ENCODE measurements at regions not wholly inside any gene's neighbourhood (a gene's known extent, or its start where the extent isn't known, plus 50 kb on each side); places are given as distances from the start of the nearest gene placed in this dataset.

DNA sequence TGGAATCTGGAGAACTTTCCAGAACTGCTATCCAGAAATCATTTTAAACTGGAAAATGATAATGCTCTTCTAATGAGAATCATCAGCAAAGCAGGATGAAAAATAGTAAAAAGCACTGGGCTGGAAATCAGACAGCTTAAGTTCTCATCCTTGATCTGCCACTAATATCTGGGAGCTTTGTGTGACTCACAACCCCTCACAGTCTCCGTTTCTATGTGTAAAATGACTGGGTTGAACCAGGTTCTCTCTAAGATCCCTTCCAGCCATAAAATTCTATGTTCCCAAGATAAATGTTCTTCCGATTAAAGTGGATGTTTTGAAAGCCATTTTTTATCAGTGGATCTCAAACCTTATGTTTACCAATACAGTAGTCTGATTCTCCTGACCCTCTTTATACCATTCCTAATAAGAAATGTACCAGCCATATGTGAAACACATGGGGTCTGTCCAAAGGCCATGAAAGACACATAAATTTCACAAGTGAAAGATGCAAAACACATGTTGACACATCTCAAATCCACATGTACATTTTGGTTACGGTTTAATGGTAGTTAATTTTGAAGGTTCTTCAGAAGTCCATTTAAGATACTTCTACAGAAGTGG is 188.8 kb downstream of the EN1 start:
- no peak for DNase-seq

DNA sequence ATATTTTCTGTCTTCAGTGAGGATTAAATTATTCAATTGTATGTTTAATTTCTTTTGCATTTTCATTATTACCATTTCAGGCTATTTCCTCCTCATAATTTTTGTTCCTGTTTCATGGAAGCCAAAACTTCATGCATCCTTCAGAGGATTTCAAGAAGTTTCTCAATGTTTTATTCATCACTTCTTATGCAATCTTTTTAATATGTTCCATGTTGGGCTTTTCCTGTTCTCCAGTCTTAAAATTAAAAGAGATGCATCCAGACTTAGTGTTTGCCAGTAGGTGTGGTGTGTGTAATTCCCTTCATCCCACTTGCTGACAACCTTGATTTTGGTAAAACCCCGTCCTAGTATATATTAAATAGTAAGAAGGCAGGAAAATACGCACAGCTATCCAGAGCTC is 190.0 kb downstream of the EN1 start:
- DNase-seq = no peak

DNA sequence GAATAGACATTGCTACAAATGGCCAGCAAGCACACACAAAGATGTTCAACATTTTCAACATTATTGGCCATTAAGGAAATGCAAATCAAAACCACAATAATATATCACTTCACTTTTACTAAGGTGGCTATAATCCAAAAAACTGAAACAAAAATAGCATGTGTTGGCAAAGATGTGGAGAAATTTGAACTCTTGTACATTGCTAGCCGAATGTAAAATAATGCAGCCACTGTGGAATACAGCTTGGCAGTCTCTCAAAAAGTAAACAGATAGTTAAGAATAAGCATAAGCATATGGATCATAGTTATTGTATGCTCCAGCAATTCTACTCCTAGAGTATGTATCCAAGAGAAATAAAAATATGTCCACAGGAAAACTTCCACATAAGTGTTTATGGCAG is 192.5 kb downstream of the EN1 start:
- no peak for DNase-seq

DNA sequence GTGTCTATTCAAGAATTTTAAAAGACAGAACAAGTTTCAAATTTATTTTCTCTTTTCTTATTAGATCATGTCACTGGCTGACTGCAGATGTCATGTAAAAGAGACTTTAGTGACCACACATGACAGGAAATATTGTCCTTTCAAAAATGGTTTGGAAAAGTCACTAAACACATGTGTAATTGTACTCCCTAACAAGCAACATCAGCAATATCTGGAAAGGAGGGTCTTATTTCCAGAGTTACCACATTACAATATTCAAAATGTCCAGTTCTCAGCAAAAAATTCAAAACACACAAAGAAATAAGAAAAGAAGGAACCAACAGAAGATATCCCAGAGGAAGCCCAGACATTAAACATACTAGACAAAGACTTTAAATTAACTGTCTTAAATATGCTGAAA is 197.1 kb downstream of the EN1 start:
- no peak for DNase-seq

DNA sequence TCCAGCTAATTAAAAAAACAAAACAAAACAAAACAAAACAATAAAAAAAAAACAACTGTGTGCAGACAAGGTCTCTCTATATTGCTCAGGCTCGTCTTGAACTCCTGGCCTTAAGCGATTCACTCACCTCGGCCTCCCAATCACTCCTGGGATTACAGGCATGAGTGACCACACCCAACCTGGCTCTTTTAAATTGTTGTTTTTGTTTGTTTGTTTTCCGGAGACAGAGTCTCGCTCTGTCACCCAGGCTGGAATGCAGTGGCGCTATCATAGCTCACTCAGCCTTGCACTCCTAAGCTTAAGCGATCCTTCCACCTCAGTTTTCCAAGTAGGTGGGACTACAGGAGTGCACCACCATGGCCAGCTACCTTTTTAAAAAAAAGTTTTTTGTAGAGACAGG is 201.6 kb downstream of the EN1 start:
- no peak for DNase-seq

DNA sequence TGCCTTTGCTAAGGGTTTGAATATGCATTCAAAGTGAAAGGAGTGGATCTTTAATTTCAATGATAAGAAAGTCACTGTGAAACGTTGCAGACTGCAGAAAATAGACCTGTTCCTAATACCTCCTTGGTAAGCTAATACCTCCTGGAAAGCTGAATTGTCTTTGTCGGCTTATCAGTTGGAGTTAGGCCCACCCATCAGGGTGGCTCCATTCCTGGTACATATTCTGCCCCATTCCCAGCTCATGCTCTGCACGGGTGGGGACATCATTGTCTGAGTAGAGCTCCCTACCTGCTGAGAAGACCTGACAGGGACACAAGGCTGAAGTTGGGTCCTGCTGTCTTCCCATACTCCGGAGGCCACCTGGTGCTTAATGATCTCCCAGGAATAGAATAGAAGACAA is 203.3 kb downstream of the EN1 start:
- DNase-seq = no peak

DNA sequence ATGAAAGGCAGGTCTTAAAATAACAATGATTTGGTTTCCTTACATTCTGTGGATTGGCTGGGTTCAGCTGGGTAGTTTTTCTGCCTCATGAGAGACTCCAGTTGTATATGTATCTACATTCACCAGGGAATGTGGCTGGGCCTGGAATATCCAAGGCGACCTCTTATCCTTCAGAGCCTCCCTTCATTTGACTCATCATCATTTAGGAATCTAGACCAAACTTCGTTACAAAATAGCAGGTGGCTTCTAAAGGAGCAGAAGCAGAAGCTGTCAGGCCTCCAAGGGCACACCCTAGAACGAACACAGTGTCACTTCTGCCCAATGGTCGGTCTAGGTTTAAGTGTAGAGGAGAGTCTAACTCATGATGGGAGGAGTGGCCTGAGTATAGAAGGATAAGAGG is 204.2 kb downstream of the EN1 start:
- DNase-seq = no peak

DNA sequence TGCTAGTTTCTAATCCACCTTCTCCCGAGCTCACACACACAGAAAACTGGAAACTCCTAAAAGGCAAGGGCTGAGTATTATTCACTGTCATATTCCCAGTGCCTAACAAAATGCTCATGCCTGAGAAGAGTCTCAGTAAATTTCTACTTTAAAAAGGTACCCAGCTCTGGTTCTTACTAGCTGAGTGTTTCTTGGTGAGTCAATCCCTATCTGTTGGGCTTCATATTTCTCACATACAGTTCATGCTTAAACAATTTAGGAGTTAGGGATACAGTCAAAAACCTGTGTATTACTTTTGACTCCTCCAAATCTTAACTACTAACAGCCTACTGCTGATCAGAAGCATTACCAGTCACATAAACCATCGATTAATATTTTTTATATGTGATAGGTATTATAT is 204.9 kb downstream of the EN1 start:
- DNase-seq = no peak

DNA sequence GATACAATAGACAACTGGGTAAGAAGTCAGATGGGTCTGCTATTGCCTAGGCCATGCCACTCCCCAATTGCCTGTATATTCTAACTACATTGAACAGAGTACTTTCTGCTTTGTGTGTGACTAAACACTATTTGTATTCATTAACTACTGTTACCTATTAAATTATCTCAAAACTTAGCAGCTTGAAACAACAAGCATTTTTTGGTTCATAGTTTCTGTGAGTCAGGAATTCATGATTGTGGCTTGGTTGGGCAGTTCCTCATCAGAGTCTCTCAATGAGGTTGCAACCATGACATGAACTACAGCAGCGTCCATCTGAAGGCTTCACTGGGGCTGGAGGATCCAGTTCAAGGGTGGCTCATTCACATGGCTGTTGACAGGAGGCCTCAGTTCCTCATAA is 205.7 kb downstream of the EN1 start:
- no peak for DNase-seq

DNA sequence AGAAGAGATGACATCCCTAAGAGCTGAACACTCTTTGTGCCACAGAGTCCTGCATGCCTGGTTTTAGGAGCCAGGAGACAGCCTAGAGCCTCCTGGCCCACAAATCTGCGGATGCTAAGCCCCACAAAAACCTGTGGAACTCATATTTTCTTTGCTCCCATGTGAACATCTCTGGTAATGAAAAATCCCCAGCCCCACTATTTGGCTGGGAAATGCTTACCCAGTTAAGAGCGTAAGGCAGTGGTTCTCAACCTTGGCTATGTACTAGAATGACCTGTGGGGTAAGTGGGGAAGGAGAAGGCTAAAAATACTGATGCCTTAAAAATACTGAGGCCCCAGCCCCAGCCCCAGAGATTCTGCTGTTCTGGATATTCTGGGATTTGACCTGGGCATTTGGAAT is 208.1 kb downstream of the EN1 start:
- no peak for DNase-seq

DNA sequence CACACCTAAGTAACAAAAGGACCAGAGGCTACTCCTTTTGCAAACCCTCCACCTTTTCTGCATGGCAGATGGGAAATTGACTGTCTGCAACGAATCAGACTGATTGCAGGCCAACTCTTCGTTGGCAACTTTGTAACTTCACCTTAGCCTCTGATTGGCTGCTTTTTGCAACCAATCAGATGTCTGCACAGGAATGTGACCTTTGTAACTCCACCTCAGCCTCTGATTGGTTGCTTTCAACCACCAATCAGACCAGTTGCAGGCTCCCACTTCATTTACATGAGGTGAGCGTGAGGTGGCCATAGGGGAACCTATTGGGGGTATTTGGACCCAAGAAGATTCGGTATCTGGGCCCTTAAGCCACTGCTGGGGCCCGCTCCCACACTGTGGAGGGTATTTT is 209.0 kb downstream of the EN1 start:
- DNase-seq = no peak

DNA sequence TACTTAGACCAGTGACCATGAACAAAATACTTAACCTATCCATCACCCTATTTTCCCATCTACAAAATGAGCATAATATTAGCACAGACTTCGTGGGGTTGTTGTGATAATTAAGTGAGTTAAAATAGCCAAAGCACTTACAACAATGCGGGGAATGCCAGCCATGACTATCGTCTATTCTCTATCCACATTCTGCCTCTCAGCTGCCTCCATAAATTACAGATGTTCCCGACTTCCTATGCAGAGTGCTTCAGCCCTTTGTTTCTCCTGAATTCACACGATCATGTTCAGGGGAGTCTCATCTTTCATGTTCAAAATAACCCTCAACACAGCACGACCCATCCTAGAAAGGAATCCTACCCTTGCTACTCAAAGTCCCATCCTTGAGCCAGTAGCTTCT is 211.6 kb downstream of the EN1 start:
- no peak for DNase-seq

DNA sequence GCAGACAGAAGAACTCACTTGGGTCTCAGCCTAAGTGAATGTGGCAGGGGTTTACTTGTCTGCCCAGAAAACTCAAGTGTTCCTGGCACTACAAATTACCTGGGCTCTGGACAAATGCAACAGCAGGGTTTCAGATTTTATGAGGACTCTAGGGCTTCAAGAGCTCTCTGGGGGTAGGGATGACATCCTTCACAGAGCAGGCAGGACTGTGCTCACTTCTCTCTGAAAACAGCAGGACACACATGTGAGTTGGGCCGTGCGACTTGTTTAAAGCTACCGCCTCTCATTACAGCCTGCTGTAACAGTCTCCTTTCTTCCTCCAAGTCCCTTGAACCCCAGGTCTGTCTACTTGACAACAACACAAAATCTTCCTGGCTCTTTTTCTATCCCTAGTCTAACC is 212.6 kb downstream of the EN1 start:
- DNase-seq = no peak

DNA sequence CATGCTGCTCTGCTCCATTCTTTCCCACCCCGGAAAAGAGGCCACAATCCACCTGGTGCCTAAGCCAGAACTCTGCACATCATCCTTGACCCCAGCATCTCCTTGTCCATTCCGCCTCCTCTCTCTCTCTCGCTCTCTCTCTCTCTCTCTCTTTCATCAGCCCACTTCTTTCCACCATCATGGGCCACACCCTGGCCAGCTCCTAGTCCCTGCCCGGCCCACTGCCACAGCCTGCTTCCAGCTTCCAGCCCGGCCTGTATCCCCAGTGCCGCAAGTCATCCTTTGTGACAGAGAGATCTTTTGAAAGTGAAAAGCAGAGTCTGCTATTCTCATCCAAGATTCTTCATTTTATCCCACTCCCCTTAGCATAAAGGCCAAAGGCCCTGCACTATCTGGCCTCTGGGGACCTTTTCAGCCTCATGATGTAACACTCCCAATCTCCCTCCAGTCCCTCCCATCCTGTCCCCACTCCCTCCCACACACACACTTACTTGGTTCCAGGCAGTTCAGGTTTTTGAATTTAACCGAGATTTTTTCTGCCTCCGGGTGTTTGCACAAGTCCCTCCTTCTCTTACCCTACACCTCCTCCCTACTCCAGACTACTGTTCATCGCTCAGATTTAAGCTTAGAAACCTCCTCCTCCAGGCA is 214.0 kb downstream of the EN1 start:
- DNase-seq = no peak

DNA sequence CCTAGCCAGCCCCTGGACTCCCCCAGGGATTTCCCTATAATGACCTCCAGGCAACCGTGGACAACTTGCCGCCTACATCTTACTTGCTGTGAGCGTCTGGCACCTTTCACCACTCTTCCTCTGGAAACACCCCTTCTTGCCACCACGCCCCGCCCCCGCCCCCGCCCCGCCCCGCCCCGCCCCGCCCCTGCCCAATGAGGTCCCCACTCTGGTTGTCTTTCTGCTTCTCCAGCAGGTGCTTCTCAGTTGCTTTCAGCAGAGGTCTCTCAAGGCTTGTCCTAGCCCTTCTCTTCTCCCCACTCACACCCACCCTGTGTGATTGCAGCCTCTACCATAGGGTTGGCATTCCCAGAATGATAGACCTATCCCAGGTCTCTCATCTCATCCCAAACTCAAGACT is 214.5 kb downstream of the EN1 start:
- no peak for DNase-seq

DNA sequence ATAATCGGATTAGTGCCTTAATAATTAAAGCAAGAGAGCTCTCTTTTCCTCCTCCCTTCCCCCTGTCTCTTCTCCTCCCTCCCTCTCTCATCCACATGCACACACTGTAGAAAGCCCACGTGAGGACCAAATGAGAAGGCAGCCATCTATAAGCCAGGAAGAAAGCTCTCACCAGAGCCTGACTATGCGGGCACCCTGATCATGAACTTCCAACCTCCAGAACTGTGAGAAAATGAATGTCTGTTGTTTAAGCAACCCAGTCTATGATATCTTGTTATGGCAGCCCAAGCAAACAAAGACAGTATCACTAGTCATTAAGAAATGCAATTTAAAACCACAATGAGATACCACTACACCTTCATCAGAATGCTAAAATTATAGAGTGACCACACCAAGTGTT is 220.3 kb downstream of the EN1 start:
- DNase-seq = no peak

DNA sequence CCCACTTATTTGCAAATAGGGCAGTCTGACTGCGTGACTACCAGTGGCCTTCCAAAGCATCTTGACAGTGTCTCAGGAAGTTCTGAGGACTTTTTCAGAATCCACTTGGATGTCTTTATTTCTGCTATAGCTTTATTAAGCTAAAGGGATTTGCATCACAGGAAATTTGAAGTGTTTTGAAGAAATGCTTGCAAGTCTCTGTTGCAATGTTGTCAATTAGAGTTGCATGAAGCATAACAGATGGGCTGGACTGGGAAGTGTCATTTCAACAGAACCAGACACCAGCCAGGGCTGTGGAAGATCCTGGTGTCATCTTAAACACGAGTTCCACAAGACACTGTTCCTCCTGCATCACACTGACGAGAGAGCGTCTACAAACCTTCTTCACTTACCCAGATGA is 224.5 kb downstream of the EN1 start:
- DNase-seq = no peak

DNA sequence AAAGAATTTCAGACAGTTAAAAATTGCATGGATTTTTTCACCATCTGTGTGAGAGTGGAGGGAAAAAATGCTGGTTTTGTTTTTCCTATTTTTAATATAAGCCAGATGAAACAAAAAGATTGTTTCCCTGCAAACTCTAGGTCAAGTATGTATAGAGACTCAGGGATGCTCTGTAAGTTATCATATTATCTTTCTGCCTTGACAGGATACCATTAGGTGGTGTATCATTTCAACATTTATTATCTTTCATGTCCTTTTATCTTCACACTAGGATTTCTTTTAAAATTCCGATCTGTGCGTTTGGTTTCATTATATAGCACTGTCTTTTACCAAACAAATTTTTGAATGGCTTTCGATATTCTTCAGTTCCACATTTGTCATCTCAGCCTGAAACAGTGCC is 225.3 kb downstream of the EN1 start:
- no peak for DNase-seq

DNA sequence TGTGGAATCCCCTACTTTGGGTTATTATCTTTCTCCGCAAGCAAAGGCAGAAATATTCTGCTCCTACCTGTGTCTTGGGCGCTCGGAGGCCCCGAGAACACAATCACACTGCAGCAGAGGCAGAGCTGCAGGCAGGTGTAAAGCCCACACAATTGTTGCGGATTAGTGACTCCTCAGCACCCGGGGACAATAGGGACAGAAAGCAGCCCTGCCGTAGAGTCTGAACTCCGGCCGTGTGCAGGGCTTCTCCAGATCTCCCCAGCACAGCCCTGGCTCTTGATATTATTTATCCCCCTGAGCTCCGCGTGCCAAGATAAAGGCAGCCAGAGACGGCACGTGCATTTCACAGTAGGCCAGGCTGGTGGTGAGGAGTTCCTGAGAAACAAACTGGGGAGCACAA is 229.2 kb downstream of the EN1 start:
- DNase-seq = no peak

DNA sequence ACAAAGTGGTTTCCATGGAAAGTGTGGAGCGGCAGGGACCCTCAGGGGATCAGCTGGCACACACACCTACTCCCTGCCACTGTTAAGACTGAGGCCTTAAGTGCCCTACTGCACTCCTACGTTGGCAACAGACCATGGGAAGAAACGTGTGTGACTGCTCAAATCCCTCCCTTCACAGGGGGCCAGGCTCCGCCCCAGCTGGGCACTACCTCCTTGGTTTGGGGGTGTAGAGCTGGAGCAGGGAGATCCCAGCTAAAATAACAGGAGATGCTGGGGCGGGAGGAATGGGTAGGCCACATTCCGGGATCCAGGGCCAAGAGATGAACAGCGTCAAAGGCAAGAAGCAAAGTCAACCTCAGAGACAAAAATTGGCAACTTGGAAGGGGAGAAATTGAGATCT is 231.0 kb downstream of the EN1 start:
- no peak for DNase-seq

DNA sequence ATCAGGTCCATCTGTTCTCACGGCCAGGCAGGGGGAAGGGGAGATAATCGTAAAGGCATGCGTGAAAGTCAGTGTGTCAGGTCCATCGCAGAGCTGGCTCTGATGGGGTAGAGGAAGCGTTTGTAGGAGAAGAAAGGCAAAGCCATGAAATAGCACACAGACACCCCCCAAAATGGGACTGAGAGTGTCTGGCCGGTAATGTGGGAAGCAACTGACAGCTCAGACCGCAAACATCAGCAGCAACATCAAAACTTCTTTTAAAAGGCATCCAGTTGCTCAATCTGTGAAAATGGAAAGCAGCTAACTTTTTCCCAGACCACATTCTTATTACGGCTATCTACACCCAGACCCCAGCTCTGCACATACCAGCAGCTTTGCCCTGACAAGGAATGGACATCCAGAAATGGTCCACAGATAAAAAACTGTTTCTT is 232.6 kb downstream of the EN1 start:
- no peak for DNase-seq

DNA sequence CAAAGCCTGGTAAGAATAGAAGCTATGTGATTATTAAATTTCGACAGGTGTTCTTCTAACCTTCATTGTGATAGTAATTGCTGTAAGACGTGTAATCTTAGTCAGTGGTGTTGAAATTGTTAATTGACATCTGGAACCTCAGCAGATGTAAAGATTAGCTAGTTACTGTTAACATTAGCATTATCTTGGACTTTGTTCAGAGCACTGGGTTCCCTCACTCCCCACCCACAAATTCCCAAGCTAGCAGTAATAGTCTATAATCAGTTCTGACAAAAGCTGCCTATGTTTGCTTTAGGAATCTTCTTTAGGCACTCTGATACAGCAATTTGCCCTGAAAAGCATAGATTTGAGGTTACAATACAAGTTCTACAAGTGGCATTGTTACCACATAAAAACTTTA is 233.7 kb downstream of the EN1 start:
- DNase-seq = no peak

DNA sequence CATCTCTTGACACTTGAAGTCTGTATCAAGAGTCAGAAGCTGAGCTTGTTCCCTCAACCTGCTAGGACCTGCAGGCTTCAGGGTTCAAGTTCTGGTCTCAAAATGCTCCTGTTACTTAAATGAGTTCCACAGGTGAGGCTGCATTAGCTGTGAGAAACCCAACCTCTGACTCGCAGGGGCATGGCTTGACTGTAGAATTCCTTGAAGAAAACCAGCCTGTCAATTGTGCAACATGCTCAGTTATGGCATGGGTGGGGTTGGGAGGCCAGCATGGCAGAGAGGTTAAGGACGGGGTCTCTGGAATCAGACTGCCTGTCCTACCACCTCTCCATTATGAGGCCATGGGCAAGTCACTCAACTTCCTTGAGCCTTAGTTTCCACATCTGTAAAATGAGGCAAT is 235.8 kb downstream of the EN1 start:
- no peak for DNase-seq

DNA sequence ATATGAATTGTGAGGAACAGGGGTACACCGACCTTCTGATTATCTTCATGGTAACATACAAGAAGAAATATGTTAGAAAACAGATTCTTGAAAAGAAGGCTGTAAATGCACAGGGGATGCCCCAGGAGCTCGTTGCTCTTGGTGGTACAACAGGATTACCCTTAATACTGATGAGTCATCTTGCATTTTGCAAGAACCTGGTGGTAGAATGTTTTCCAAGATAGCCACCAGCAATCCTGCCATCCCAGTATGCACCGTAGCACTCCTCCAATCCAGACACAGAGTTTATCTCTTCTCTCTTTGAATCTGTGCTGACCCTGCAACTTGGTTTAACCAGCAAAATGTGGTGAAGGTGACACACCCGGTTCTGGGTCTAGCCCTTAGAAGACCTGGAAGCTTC is 238.3 kb downstream of the EN1 start:
- DNase-seq = no peak

DNA sequence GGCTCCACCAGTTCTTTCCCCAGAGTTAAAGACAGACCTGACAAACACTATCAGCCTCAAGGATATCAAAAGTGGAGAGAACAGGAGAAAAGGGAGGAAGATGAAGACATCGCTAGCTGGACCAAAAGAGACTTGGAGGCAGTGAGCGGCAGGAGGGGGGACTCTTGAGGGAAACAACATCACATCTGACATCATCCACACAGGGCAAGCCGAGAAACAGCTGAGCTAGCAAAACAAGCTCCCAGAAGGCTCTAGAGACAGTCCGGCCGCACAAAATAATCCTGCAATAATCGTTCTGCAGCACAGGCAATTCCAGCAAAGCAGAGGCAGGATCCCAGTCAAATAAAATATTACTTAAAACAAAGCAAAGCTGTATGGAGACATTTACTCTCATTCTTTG is 239.8 kb downstream of the EN1 start:
- DNase-seq = no peak

DNA sequence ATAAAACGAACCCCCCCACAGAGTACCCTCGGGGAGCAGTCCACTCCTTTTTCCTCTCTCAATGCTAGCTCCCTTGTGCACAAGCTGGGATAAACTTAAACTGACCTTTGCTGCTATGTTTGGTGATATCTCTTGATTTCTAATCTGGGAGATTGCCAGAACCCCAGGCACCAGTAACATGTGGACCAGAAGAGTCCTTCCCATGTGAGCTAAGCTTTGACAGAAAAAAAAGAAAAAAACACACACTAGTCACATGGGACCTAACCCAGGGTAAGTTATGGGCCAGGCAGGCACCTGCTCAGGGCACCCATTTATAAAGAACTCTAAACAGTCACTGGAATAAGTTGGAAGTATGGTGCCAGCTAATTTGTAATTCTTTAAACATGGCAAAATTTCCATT is 242.6 kb downstream of the EN1 start:
- DNase-seq = no peak
